PC-3 (cell line): ENCODE measurements at regions not wholly inside any gene's neighbourhood (a gene's known extent, or its start where the extent isn't known, plus 50 kb on each side); places are given as distances from the start of the nearest gene placed in this dataset.

Experiments used
- ATAC-seq: fragments of 200-7000 bp; cut with Tn5 transposase; 2 replicates; pipeline ENCODE4 v1.9.1; 2020; ENCODE audit warnings: mild to moderate bottlenecking, moderate library complexity
- BruUV-seq: library from RNA; stranded (reverse); fragments of 400-500 nt; replicated peaks from 2 replicates; lab custom pipeline; 2021; lab: Mats Ljungman, UMichigan
- CTCF ChIA-PET: fragments of 300-600 bp; sonication (Branson Sonifier 250); formaldehyde crosslinking; loops from one replicate; lab custom pipeline; 2022; ENCODE audit warnings: antibody characterized with exemption; lab: Charles Lee
- POLR2A ChIA-PET: fragments of 300-600 bp; sonication (Branson Sonifier 250); formaldehyde crosslinking; loops from one replicate; lab custom pipeline; 2022; ENCODE audit warnings: antibody characterized with exemption; ENCODE audit not compliant: unreplicated experiment; lab: Charles Lee
- DNase-seq: peaks from one replicate; pipeline ENCODE4 v3.0.0-alpha.2; 2015
- H2AFZ ChIP-seq: fragments of 300-600 bp; sonication (generic); 2 replicates; pipeline ENCODE4 v1.6.0; 2016; ENCODE audit warnings: antibody characterized with exemption, low read length
- H3F3A ChIP-seq: fragments of 300-600 bp; sonication (generic); one replicate; pipeline ENCODE4 v1.6.0; 2017; ENCODE audit warnings: antibody characterized with exemption, low read length, control low read depth, mild to moderate bottlenecking; ENCODE audit not compliant: unreplicated experiment
- H3K27ac ChIP-seq: fragments of 300-600 bp; sonication (generic); 2 replicates; pipeline ENCODE4 v1.5.1; 2016; ENCODE audit warnings: mild to moderate bottlenecking, low read length
- H3K27me3 ChIP-seq: fragments of 300-600 bp; sonication (generic); 2 replicates; pipeline ENCODE4 v1.6.1; 2016; ENCODE audit warnings: low read length, mixed read lengths
- H3K36me3 ChIP-seq: fragments of 300-600 bp; sonication (generic); 2 replicates; pipeline ENCODE4 v1.6.1; 2016; ENCODE audit warnings: low read depth, mixed run types, low read length, mixed read lengths
- H3K4me1 ChIP-seq: fragments of 300-600 bp; sonication (generic); 2 replicates; pipeline ENCODE4 v1.5.1; 2016; ENCODE audit warnings: low read length; ENCODE audit not compliant: insufficient read depth
- H3K4me2 ChIP-seq: fragments of 300-600 bp; sonication (generic); 2 replicates; pipeline ENCODE4 v1.6.0; 2016; ENCODE audit warnings: low read length
- H3K4me3 ChIP-seq: fragments of 300-600 bp; sonication (generic); 2 replicates; pipeline ENCODE4 v1.5.1; 2016; ENCODE audit warnings: mild to moderate bottlenecking, low read length, mixed read lengths
- H3K79me2 ChIP-seq: fragments of 300-600 bp; sonication (generic); 2 replicates; pipeline ENCODE4 v1.6.1; 2017; ENCODE audit warnings: low read length, mixed read lengths
- H3K9ac ChIP-seq: fragments of 300-600 bp; sonication (generic); 2 replicates; pipeline ENCODE4 v1.6.0; 2016; ENCODE audit warnings: mild to moderate bottlenecking, low read length
- H3K9me2 ChIP-seq: fragments of 300-600 bp; sonication (generic); replicated peaks from 2 replicates; pipeline ENCODE4 v1.6.1; 2016; ENCODE audit warnings: mixed run types, low read length, mixed read lengths
- H3K9me3 ChIP-seq: fragments of 300-600 bp; sonication (generic); 2 replicates; pipeline ENCODE4 v1.6.1; 2016; ENCODE audit warnings: low read length, mixed read lengths
- H4K20me1 ChIP-seq: fragments of 300-600 bp; sonication (generic); 2 replicates; pipeline ENCODE4 v1.6.1; 2016; ENCODE audit warnings: low read length, mixed read lengths
- CTCF ChIP-seq: fragments of 300-600 bp; sonication (generic); conservative IDR thresholded peaks from 2 replicates; pipeline ENCODE4 v1.5.1; 2017; ENCODE audit warnings: antibody characterized with exemption, low read depth, mild to moderate bottlenecking, low read length
- EZH2 ChIP-seq: fragments of 300-600 bp; sonication (generic); IDR thresholded peaks from one replicate; pipeline ENCODE4 v1.6.1; 2017; ENCODE audit warnings: antibody characterized with exemption, mild to moderate bottlenecking, low read length; ENCODE audit not compliant: unreplicated experiment
- EZH2phosphoT487 ChIP-seq: fragments of 300-600 bp; sonication (generic); IDR thresholded peaks from 2 replicates; pipeline ENCODE4 v1.6.1; 2018; ENCODE audit warnings: mild to moderate bottlenecking, antibody characterized with exemption, low read length, borderline replicate concordance
- intact Hi-C: fragments of 100-400 bp; cut with micrococcal nuclease; formaldehyde crosslinking; loops from 2 replicates; pipeline ENCODE4 v1.9.0; 2023

- Histone ChIP-seq H3K4me2 (no peak overlapping the region), H3K4me3 (no peak overlapping the region), H3F3A (no peaks in the 10 kb centered on the region), H2AFZ (no peak overlapping the region), H3K9me3 (no peaks in the 10 kb centered on the region), H3K9me2 (no peaks in the 10 kb centered on the region), H3K9ac (no peak overlapping the region), H3K36me3 (no peaks in the 10 kb centered on the region), H3K27ac (no peak overlapping the region), H3K79me2 (no peaks in the 10 kb centered on the region), H3K4me1 (no peaks in the 10 kb centered on the region), H3K27me3 (no peaks in the 10 kb centered on the region), H4K20me1 (no peaks in the 10 kb centered on the region)
- CTCF ChIA-PET, result no interaction called here
- POLR2A ChIA-PET, result no interaction called here
- intact Hi-C loops, result no loop called here
- TF ChIP-seq EZH2 (no peak), CTCF (no peak), EZH2phosphoT487 (no peak)
- DNase-seq (no peak), ATAC-seq (no peak)
- no TSS peak for BruUV-seq
Measured at GRCh38 chr16:26701243-26701886, 365.4 kb upstream of the C16orf82 start.

- POLR2A ChIA-PET, result no interaction called here
- H3K4me2 ChIP-seq, result no peak overlapping the region
- no peaks in the 10 kb centered on the region for H4K20me1 ChIP-seq
- no peaks in the 10 kb centered on the region for H3F3A ChIP-seq
- H2AFZ ChIP-seq, result no peak overlapping the region
- H3K9ac ChIP-seq, result no peak overlapping the region
- H3K4me1 ChIP-seq, result no peaks in the 10 kb centered on the region
- no peaks in the 10 kb centered on the region for H3K27me3 ChIP-seq
- BruUV-seq, result no TSS peak
- no peak for TF ChIP-seq CTCF
- intact Hi-C loops, result no loop called here
- H3K36me3 ChIP-seq, result no peaks in the 10 kb centered on the region
- H3K27ac ChIP-seq, result no peak overlapping the region
- no peaks in the 10 kb centered on the region for H3K9me3 ChIP-seq
- no peaks in the 10 kb centered on the region for H3K79me2 ChIP-seq
- H3K9me2 ChIP-seq, result no peaks in the 10 kb centered on the region
- CTCF ChIA-PET, result no interaction called here
- H3K4me3 ChIP-seq, result no peak overlapping the region
- ATAC-seq (no peak), DNase-seq (no peak)
Measured at GRCh38 chr16:26705346-26705745, 361.4 kb upstream of the C16orf82 start.

GRCh38 chr16:26708428-26708827 lies 358.3 kb upstream of the C16orf82 start:
- CTCF ChIA-PET, result no interaction called here
- no peak for ATAC-seq
- POLR2A ChIA-PET, result no interaction called here
- Histone ChIP-seq H3F3A (no peaks in the 10 kb centered on the region), H3K27ac (no peak overlapping the region), H3K27me3 (no peaks in the 10 kb centered on the region), H3K4me2 (no peak overlapping the region), H2AFZ (no peak overlapping the region), H3K9me3 (no peaks in the 10 kb centered on the region), H3K4me3 (no peak overlapping the region), H3K9ac (no peak overlapping the region), H4K20me1 (no peaks in the 10 kb centered on the region), H3K36me3 (no peaks in the 10 kb centered on the region), H3K79me2 (no peaks in the 10 kb centered on the region), H3K4me1 (no peaks in the 10 kb centered on the region), H3K9me2 (no peaks in the 10 kb centered on the region)
- intact Hi-C loops, result no loop called here
- TF ChIP-seq EZH2, result no peak
- no peak for TF ChIP-seq CTCF
- no peak for TF ChIP-seq EZH2phosphoT487
- no peak for DNase-seq
- no TSS peak for BruUV-seq
